K562 (cell line): ENCODE measurements at regions not wholly inside any gene's neighbourhood (a gene's known extent, or its start where the extent isn't known, plus 50 kb on each side); places are given as distances from the start of the nearest gene placed in this dataset.

ENCODE experiments used
- ATAC-seq: fragments of 200-7000 bp; cut with Tn5 transposase; 3 replicates; pipeline ENCODE4 v1.9.1; 2020; ENCODE audit warnings: moderate library complexity
- BruUV-seq: library from RNA; stranded (reverse); fragments of 400-500 nt; replicated peaks from 2 replicates; lab custom pipeline; 2021; lab: Mats Ljungman, UMichigan
- CTCF ChIA-PET: fragments of 300-600 bp; formaldehyde crosslinking; extraction: SDS; loops from one replicate; lab custom pipeline; 2021; ENCODE audit warnings: low intra/inter-chr PET ratio; lab: Yijun Ruan, JAX
- POLR2A ChIA-PET: fragments of 300-600, 350-650 bp; sonication (Branson Sonifier 250); formaldehyde crosslinking; extraction: SDS; loops from one replicate; lab custom pipeline; 2021; ENCODE audit warnings: antibody characterized with exemption, inconsistent platforms; lab: Yijun Ruan, JAX
- DNase-seq, 4 experiments: peaks; one replicate each; pipeline versions ENCODE4 v3.0.0 to v3.0.0-alpha.2; 2011 to 2018; ENCODE audit warnings: low spot score in 3 of 4, mixed read lengths in 3 of 4; ENCODE audit errors: extremely low read depth in 1 of 4
- FAIRE-seq: peaks from 2 replicates; lab custom pipeline; 2011; peaks lifted over from hg19 to GRCh38; lab: Jason Lieb, UNC
- H2AFZ ChIP-seq: 2 replicates; pipeline ENCODE4 v1.6.0; 2011; ENCODE audit warnings: low read depth, low read length, control low read depth, inconsistent platforms
- H3K27ac ChIP-seq: fragments of 200-600 bp; 3 replicates; pipeline ENCODE4 v1.8.0; 2011; ENCODE audit warnings: low read depth, mild to moderate bottlenecking, control low read depth, inconsistent platforms, low read length, moderate library complexity, mixed read lengths; ENCODE audit errors: extremely low read depth
- H3K27me3 ChIP-seq, 2 experiments: fragments of 300-600 bp in 1 of 2; 2 replicates in 1 of 2; 3 replicates in 1 of 2; pipeline versions ENCODE4 v1.6.0 to v1.8.0; 2011; ENCODE audit warnings: inconsistent platforms in 2 of 2, low read length in 2 of 2, mild to moderate bottlenecking in 1 of 2, mixed read lengths in 1 of 2, moderate library complexity in 1 of 2; ENCODE audit not compliant: control insufficient read depth in 2 of 2, insufficient read depth in 2 of 2
- H3K36me3 ChIP-seq: fragments of 300-600 bp; 3 replicates; pipeline ENCODE4 v1.8.0; 2011; ENCODE audit warnings: mild to moderate bottlenecking, low read length, inconsistent platforms; ENCODE audit not compliant: control insufficient read depth, insufficient read depth
- H3K4me1 ChIP-seq, 2 experiments: fragments of 200-600 bp in 1 of 2; replicated peaks in 1 of 2; 2 replicates in 1 of 2; 3 replicates in 1 of 2; pipeline versions ENCODE4 v1.5.1 to v1.8.0; 2011; ENCODE audit warnings: inconsistent platforms in 2 of 2, low read length in 2 of 2, mild to moderate bottlenecking in 1 of 2, mixed read lengths in 1 of 2, moderate library complexity in 1 of 2; ENCODE audit not compliant: control insufficient read depth in 2 of 2, insufficient read depth in 2 of 2
- H3K4me2 ChIP-seq: 2 replicates; pipeline ENCODE4 v1.6.1; 2011; ENCODE audit warnings: low read length, control low read depth, inconsistent platforms, mixed read lengths; ENCODE audit not compliant: insufficient read depth
- H3K4me3 ChIP-seq: fragments of 200-600 bp; sonication (generic), shearing (Covaris generic); 2 replicates; pipeline ENCODE4 v1.5.1; 2016; ENCODE audit warnings: control low read depth, inconsistent platforms
- H3K79me2 ChIP-seq: fragments of 200-600 bp; 3 replicates; pipeline ENCODE4 v1.8.0; 2011; ENCODE audit warnings: low read length, inconsistent platforms; ENCODE audit not compliant: control insufficient read depth, insufficient read depth
- H3K9ac ChIP-seq, 2 experiments: 2 replicates each; pipeline versions ENCODE4 v1.6.0 to v1.6.1; 2011; ENCODE audit warnings: low read depth in 2 of 2, low read length in 2 of 2, control low read depth in 1 of 2, inconsistent platforms in 1 of 2, mild to moderate bottlenecking in 1 of 2, mixed read lengths in 1 of 2; ENCODE audit not compliant: insufficient read depth in 1 of 2
- H3K9me1 ChIP-seq: one replicate; pipeline ENCODE4 v1.6.0; 2011; ENCODE audit warnings: inconsistent platforms, mild to moderate bottlenecking, low read length, moderate library complexity; ENCODE audit not compliant: control insufficient read depth, insufficient read depth
- H3K9me3 ChIP-seq: replicated peaks from 2 replicates; pipeline ENCODE4 v1.5.1; 2011; ENCODE audit warnings: low read depth, low read length, inconsistent platforms; ENCODE audit not compliant: control insufficient read depth, insufficient read depth
- H4K20me1 ChIP-seq: replicated peaks from 2 replicates; pipeline ENCODE4 v1.6.1; 2011; ENCODE audit warnings: low read length, inconsistent platforms, mixed read lengths; ENCODE audit not compliant: control insufficient read depth, insufficient read depth
- BDP1 ChIP-seq: IDR thresholded peaks from 3 replicates; pipeline ENCODE4 v1.6.1; 2011; ENCODE audit not compliant: insufficient read length, insufficient read depth
- CEBPB ChIP-seq: fragments of 450-650 bp; IDR thresholded peaks from 2 replicates; pipeline ENCODE4 v1.6.1; 2016; ENCODE audit warnings: missing genetic modification characterization, missing compliant biosample characterization
- CEBPG ChIP-seq, 3 experiments: fragments of 200-800 bp in 1 of 3; sonication (Bioruptor generic) in 1 of 3; sonication (generic) in 1 of 3; formaldehyde crosslinking in 1 of 3; IDR thresholded peaks in 2 of 3; conservative IDR thresholded peaks in 1 of 3; 2 replicates each; pipeline versions ENCODE4 v1.6.1 to v1.8.0; 2016 to 2022; ENCODE audit warnings: missing compliant biosample characterization in 2 of 3, missing genetic modification characterization in 2 of 3, mild to moderate bottlenecking in 1 of 3, missing genetic modification reagents in 1 of 3
- ERF ChIP-seq: fragments of 450-650 bp; formaldehyde crosslinking; IDR thresholded peaks from 2 replicates; pipeline ENCODE4 v1.4.0; 2020; ENCODE audit warnings: mild to moderate bottlenecking, mixed read lengths
- FOSL1 ChIP-seq: fragments of 200-800 bp; sonication (Bioruptor generic); conservative IDR thresholded peaks from 2 replicates; pipeline ENCODE4 v1.6.1; 2016; ENCODE audit warnings: missing genetic modification characterization, missing compliant biosample characterization
- GABPB2 ChIP-seq: fragments of 250-450 bp; sonication (Bioruptor Pico); conservative IDR thresholded peaks from 2 replicates; pipeline ENCODE4 v1.5.1; 2021; ENCODE audit warnings: mild to moderate bottlenecking
- HLTF ChIP-seq: fragments of 450-650 bp; IDR thresholded peaks from 2 replicates; pipeline ENCODE4 v1.6.1; 2016
- IFI16 ChIP-seq: fragments of 250-450 bp; sonication (Bioruptor Pico); IDR thresholded peaks from 2 replicates; pipeline ENCODE4 v2.1.2; 2022; ENCODE audit warnings: mild to moderate bottlenecking, inconsistent platforms
- PCBP1 ChIP-seq: fragments of 200-400 bp; formaldehyde crosslinking; IDR thresholded peaks from 2 replicates; pipeline ENCODE4 v1.6.1; 2018; ENCODE audit warnings: mild to moderate bottlenecking, low read depth, low read length; ENCODE audit not compliant: poor library complexity, severe bottlenecking
- SAFB ChIP-seq: fragments of 200-400 bp; formaldehyde crosslinking; IDR thresholded peaks from 2 replicates; pipeline ENCODE4 v1.6.1; 2017; ENCODE audit warnings: low read depth, low read length, borderline replicate concordance
- SNAPC5 ChIP-seq: fragments of 250-450 bp; sonication (Bioruptor Pico); IDR thresholded peaks from 2 replicates; pipeline ENCODE4 v1.8.0; 2021; ENCODE audit warnings: moderate library complexity, mild to moderate bottlenecking, inconsistent platforms
- TEAD4 ChIP-seq, 2 experiments: sonication (generic) in 1 of 2; formaldehyde crosslinking in 1 of 2; IDR thresholded peaks; 2 replicates each; pipeline versions ENCODE4 v1.6.1 to v1.8.0; 2012 to 2022; ENCODE audit warnings: borderline replicate concordance in 1 of 2, inconsistent platforms in 1 of 2, low read length in 1 of 2, mild to moderate bottlenecking in 1 of 2, missing genetic modification reagents in 1 of 2
- TGIF2 ChIP-seq: sonication (generic); formaldehyde crosslinking; IDR thresholded peaks from 2 replicates; pipeline ENCODE4 v1.8.1; 2022; ENCODE audit warnings: mild to moderate bottlenecking, missing genetic modification reagents, moderate library complexity
- ZNF778 ChIP-seq: fragments of 450-650 bp; formaldehyde crosslinking; IDR thresholded peaks from 2 replicates; pipeline ENCODE4 v1.4.0; 2020; ENCODE audit warnings: mild to moderate bottlenecking, moderate library complexity
- WGBS: fragments of 100-300 bp; shearing (Covaris generic); methylation state at CpG from one replicate; pipeline ENCODE4 v1.1.6; 2016; ENCODE audit warnings: low coverage, mixed read lengths; ENCODE audit not compliant: insufficient coverage; ENCODE audit errors: missing lambda C conversion rate; 5-methylcytosine and 5-hydroxymethylcytosine counted together
- in situ Hi-C: fragments of 300-500 bp; cut with MboI; formaldehyde crosslinking; loops from 4 replicates; pipeline ENCODE4 v1.15.0; 2018; ENCODE audit warnings: inconsistent platforms, mixed read lengths
- intact Hi-C: fragments of 100-400 bp; cut with micrococcal nuclease; formaldehyde crosslinking; loops from 2 replicates; pipeline ENCODE4 v1.14.2; 2022

GRCh38 chr18:22703883-22704585 lies 229.1 kb upstream of the RBBP8 start (continued):
- TF ChIP-seq CEBPB (tag): peak; percentile 37; the same call in 1 of the 2 replicates
- peak; percentile 90 for TF ChIP-seq TEAD4 (IDR thresholded peaks at IDR 0.05; ENCODE audit: low read length)
- TF ChIP-seq TEAD4 (CRISPR knock-in tag; IDR thresholded peaks at IDR 0.05; ENCODE audit: borderline replicate concordance): 0 out of 2 replicates have a peak, but pooled peaks have one; percentile 18
- TF ChIP-seq TGIF2: no peak
- TF ChIP-seq, all 486 proteins: peak for 21

GRCh38 chr18:22704586-22704918 lies 228.6 kb upstream of the RBBP8 start:
- H4K20me1 ChIP-seq: no peaks in the 10 kb centered on the region
- peaks cover 0 to 4% of the 10 kb centered on the region in 2 experiments; a peak in 1 of 5 replicates for H3K4me1 ChIP-seq
- H3K9me3 ChIP-seq: no peaks in the 10 kb centered on the region
- ATAC-seq: no peak
- no peak overlapping the region for H3K9ac ChIP-seq
- H3K4me2 ChIP-seq: no peak overlapping the region
- H3K27ac ChIP-seq: no peak overlapping the region
- no peaks in the 10 kb centered on the region for H3K36me3 ChIP-seq
- intact Hi-C loops: loop anchor here (5.0 kb wide), 2 partner anchors 92 to 537 kb away; partner anchors contain the start of gene GATA6
- H3K27me3 ChIP-seq: peaks cover 0 to 2% of the 10 kb centered on the region in 2 experiments; a peak in 2 of 5 replicates
- ChIA-PET POLR2A (no interaction called here), CTCF (no interaction called here)
- no peak for DNase-seq
- H3K4me3 ChIP-seq: no peak overlapping the region
- no peak for TF ChIP-seq HLTF
- no peak for TF ChIP-seq SNAPC5 (CRISPR knock-in tag)
- TF ChIP-seq SAFB: no peak
- TF ChIP-seq CEBPG (CRISPR knock-in tag; IDR thresholded peaks at IDR 0.05): no peak
- peak; percentile 57 to 61; a peak in 2 of 4 replicates for TF ChIP-seq CEBPG (tag; conservative IDR thresholded peaks at IDR 0.05 in 1 of 2, IDR thresholded peaks at IDR 0.05 in 1 of 2)
- TF ChIP-seq IFI16 (CRISPR knock-in tag): no peak
- 0 out of 2 replicates have a peak, but pooled peaks have one; percentile 8 for TF ChIP-seq FOSL1 (tag)
- no peak for TF ChIP-seq PCBP1
- TF ChIP-seq GABPB2 (CRISPR knock-in tag): no peak
- no peak for TF ChIP-seq BDP1
- TF ChIP-seq ERF (CRISPR knock-in tag): no peak
- no peak for TF ChIP-seq ZNF778 (CRISPR knock-in tag)
- no peaks in the 10 kb centered on the region for H3K9me1 ChIP-seq
- 0% methylated on average over 1 of the region's 1 CpG for WGBS
- no peak for FAIRE-seq
- BruUV-seq: no TSS peak
- no peak overlapping the region for H2AFZ ChIP-seq
- no peaks in the 10 kb centered on the region for H3K79me2 ChIP-seq
- in situ Hi-C loops: loop anchor here (5.0 kb wide), 1 partner anchor 82 kb away; no protein-coding TSS in a partner anchor
